ENCODE measurements at regions not wholly inside any gene's neighbourhood (a gene's known extent, or its start where the extent isn't known, plus 50 kb on each side); places are given as distances from the start of the nearest gene placed in this dataset.
A peak's percentile ranks its signal among the peaks of the same experiment; 100 is the strongest.

- H3K4me3 ChIP-seq (ENCODE audit: low read length) = no peak overlapping the region
- no peak for DNase-seq (ENCODE audit: low read depth)
- TF ChIP-seq CTCF (conservative IDR thresholded peaks at IDR 0.05; ENCODE audit: low read length) = no peak
Measured at GRCh38 chr10:31586723-31587638, 268.0 kb downstream of the ZEB1 start.

- DNase-seq (ENCODE audit: low read depth) = no peak
- no peak overlapping the region for H3K4me3 ChIP-seq (ENCODE audit: low read length)
- no peak for TF ChIP-seq CTCF (conservative IDR thresholded peaks at IDR 0.05; ENCODE audit: low read length)
Measured at GRCh38 chr10:31584876-31585275, 265.9 kb downstream of the ZEB1 start.

- TF ChIP-seq CTCF (conservative IDR thresholded peaks at IDR 0.05; ENCODE audit: low read length) = no peak
- H3K4me3 ChIP-seq (ENCODE audit: low read length) = no peak overlapping the region
- DNase-seq (ENCODE audit: low read depth) = no peak
Measured at GRCh38 chr10:31584098-31584631, 265.1 kb downstream of the ZEB1 start.

GRCh38 chr10:31583293-31583692, 264.3 kb downstream of the ZEB1 start:
- no peak for DNase-seq (ENCODE audit: low read depth)
- no peak for TF ChIP-seq CTCF (conservative IDR thresholded peaks at IDR 0.05; ENCODE audit: low read length)
- H3K4me3 ChIP-seq (ENCODE audit: low read length) = no peak overlapping the region

GRCh38 chr10:31582365-31583052, 263.5 kb downstream of the ZEB1 start:
- peak; percentile 25 for DNase-seq (ENCODE audit: low read depth)
- H3K4me3 ChIP-seq (ENCODE audit: low read length) = no peak overlapping the region
- TF ChIP-seq CTCF (conservative IDR thresholded peaks at IDR 0.05; ENCODE audit: low read length) = no peak

- TF ChIP-seq CTCF (conservative IDR thresholded peaks at IDR 0.05; ENCODE audit: low read length) = no peak
- no peak for DNase-seq (ENCODE audit: low read depth)
- H3K4me3 ChIP-seq (ENCODE audit: low read length) = no peak overlapping the region
Measured at GRCh38 chr10:31581741-31582323, 262.8 kb downstream of the ZEB1 start.
